Raji (cell line): ENCODE measurements at regions not wholly inside any gene's neighbourhood (a gene's known extent, or its start where the extent isn't known, plus 50 kb on each side); places are given as distances from the start of the nearest gene placed in this dataset.

Experiments used
- POLR2A ChIP-seq: IDR thresholded peaks from 2 replicates; pipeline ENCODE4 v1.6.1; 2011; ENCODE audit warnings: low read depth, low read length, control low read depth; ENCODE audit not compliant: insufficient read depth

GRCh38 chr6:15911753-15912504 lies 217.0 kb upstream of the MYLIP start:
- no peak for TF ChIP-seq POLR2A

- no peak for TF ChIP-seq POLR2A
Measured at GRCh38 chr6:15909290-15910070, 219.4 kb upstream of the MYLIP start.

GRCh38 chr6:15908871-15909270 lies 220.0 kb upstream of the MYLIP start:
- TF ChIP-seq POLR2A = no peak

DNA sequence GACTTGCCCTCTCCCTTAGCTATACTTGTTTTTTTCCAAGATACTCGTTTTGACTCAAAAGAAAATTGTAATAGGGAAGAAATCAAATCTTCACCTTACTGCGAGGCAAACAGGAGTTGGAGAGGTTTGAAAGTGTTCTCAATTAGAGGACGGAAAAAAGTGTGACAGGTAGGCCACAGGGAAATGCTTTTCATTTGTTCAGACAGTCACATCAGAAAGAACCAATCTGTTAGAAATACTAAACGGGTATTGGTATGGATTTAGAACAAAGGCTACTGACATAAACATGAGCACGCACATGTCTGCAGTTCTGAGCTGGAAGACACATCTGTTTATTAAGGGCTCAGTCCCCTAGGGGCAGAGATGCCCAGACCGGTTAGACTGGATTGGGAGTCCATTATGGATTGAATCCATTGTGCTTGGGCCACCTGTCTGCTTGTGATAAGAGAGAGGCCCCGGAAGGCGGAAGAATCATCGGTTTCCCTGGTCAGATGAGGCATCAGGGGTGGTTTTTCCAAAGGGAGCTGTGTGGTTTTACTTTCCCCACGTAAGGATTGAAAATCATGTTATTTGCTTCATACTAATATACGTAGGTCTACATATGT lies 220.9 kb upstream of the MYLIP start:
- TF ChIP-seq POLR2A = no peak

GRCh38 chr6:15906420-15907016 lies 222.4 kb upstream of the MYLIP start:
- no peak for TF ChIP-seq POLR2A

DNA sequence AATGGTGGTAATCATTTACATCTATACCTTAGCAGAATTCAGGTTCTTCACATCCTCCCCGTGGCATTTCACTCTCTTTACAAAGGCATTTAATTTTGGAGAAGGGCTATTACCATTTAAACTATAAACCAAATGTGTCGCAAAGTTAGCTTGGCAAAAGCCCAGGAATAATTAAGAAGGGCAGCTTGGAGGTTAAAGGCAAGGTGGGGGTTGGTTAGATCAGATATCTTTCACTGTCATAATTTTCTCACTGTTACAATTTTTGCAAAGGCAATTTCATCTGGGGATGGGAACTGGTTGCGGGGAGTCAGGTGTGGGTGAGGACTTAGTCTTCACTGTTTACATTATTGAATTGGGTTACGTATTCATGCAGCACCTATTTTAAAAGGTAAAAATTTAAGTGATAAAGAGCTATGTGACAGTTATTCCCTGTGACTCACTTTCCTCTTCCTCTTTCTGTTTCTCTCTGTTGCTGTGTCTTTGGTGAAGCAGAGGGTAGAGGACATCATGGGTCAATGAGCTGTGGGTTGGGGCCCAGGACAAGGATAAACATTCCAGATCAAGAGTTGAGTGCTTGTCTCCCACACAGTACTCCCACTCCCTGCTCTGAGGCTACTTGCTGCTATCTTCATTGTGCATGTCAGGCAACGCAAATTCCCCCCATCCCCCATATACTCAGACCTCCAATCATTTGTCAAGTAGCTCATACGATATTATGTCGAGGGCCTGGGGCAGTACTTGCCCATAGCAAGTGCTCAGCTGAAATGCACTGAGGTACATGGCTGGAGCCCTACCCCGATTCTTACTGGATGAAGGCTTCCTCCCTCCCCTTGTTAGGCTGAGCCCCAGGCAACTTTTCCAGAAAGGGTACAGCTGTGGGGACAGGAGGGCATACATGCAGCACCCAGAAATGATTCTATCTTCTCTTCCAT lies 223.1 kb upstream of the MYLIP start:
- 0 out of 2 replicates have a peak, but pooled peaks have one; percentile 15 for TF ChIP-seq POLR2A

DNA sequence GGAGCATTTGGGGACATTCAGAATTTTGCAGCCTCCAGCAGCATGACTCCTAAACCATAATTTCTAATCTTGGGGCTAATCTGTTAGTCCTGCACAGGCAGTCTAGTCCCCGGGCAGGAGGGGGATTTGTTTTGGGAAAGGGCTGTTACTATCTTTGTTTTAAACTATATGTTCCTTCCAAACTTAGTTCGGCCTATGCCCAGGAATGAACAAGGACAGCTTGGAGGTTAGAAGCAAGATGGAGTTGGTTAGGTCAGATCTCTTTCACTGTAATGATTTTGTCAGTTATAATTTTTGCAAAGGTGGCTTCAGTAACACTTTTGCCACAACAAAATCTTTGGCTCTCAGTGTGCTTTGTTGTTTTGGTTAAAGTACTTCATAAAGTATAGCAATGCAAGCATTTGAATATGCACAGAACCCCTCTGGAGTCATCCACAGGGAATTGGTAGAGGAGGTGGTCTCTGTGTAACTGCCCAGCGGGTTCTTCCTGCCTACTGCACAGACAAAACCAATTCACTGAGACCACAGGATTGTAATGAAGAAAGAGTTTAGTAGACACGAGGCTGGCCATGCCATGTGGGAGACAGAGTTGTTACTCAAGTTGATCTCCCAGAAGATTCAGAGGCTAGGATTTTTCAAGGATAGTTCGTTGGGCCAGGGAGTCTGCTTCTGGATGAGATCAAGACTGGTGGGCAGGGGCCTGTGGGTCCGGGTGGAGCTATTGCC lies 224.1 kb upstream of the MYLIP start:
- no peak for TF ChIP-seq POLR2A

GRCh38 chr6:15901141-15902115 lies 227.5 kb upstream of the MYLIP start:
- peak; percentile 36; the same call in 1 of the 2 replicates for TF ChIP-seq POLR2A

DNA sequence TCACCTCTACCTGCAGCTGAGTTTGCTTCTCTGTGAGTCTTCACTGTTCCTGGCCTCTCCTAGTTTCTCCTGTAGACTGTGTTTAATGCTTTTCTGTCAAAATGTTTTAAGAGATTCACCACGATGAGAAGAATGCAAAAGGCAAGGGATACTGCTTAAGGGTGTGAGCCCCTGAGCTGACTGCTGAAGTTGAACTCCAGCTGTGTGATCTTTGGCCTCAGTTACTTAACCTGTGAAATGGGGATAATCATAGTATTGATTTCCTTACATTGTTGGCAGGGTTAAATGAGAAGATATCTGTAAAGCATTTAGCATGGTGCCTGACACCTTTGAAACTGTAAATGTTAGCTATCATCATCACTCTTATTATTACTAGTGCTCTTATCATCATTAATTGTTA lies 230.2 kb upstream of the MYLIP start:
- no peak for TF ChIP-seq POLR2A

- TF ChIP-seq POLR2A = no peak
Measured at GRCh38 chr6:15897063-15897876, 231.6 kb upstream of the MYLIP start.

- no peak for TF ChIP-seq POLR2A
Measured at GRCh38 chr6:15894973-15895725, 232.3 kb upstream of the DTNBP1 start.

DNA sequence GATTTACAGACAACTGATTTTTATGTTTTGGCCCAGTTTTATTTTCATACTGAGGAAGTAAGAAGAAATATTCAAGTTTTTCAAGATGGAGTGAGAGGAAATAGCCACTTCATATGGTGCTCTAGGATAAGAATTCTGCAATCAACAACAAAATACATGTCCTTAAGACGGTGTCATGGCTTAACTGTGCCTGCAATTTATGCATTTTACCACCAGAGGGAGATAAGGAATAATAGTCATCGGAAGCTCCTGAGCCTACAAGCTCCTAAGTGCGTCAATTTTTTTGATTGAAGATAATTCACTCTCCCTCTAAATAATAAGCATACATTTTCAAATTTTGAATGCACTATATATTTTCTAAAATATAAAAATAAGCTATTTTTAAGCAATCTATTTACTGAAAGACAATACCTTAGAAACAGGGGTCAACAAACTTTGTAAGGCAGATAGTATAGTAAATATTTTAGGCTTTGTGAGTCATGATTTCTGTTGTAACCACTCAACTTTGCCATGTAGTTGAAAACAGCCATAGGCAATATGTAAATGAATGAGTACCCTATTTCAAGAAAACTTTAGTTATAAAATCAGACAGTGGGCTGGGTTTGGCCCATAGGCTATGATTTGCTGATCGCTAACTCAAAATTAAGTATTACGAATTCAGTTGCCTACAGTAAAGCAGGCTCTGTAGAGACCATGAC lies 230.9 kb upstream of the DTNBP1 start:
- no peak for TF ChIP-seq POLR2A
